ENCODE measurements at regions not wholly inside any gene's neighbourhood (a gene's known extent, or its start where the extent isn't known, plus 50 kb on each side); places are given as distances from the start of the nearest gene placed in this dataset.
A peak's percentile ranks its signal among the peaks of the same experiment; 100 is the strongest.

DNA sequence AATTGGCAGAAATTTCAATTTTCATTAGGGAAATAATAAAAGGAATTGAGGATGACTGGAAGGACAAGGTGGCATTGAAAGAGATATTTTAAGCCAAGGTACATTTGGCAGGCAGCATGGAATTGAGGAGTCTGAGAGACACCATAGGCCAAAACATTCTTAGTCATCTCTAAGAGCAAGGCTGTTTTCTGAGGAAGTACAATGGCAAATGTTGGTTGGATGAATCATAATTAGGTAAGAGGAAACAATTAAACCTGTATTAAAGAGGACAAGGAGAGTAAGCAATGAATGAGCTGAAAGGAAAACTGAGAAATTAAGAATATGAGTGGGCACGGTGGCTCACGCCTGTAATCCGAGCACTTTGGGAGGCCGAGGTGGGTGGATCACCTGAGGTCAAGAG, 86.3 kb downstream of the MRPL32 start:
- no peak overlapping the region for H3K27ac Mint-ChIP-seq
- peaks cover 28% of the 10 kb centered on the region for H3K4me1 ChIP-seq (ENCODE audit: control insufficient read depth, insufficient read depth, low read length)
- no peak for TF ChIP-seq CTCF (conservative IDR thresholded peaks at IDR 0.05)

GRCh38 chr7:43021431-43021830, 89.3 kb downstream of the MRPL32 start:
- H3K9me3 Mint-ChIP-seq, result no peaks in the 10 kb centered on the region
- Histone ChIP-seq H3K27ac (ENCODE audit: low read depth, low read length) (no peak overlapping the region), H3K9me3 (ENCODE audit: control insufficient read depth, low read length) (no peaks in the 10 kb centered on the region), H3K9ac (ENCODE audit: extremely low read depth, low read length, poor library complexity, severe bottlenecking) (no peak overlapping the region), H3K36me3 (ENCODE audit: control insufficient read depth, insufficient read depth, low read length) (no peaks in the 10 kb centered on the region), H3K27me3 (ENCODE audit: control insufficient read depth, insufficient read depth, low read length, poor library complexity, severe bottlenecking) (no peaks in the 10 kb centered on the region), H3K4me3 (ENCODE audit: low read length) (peak overlapping the region; percentile 5), H3K4me1 (ENCODE audit: control insufficient read depth, insufficient read depth, low read length) (peaks cover 17% of the 10 kb centered on the region)
- no peaks in the 10 kb centered on the region for H3K36me3 Mint-ChIP-seq (ENCODE audit: low read depth)
- peaks cover 35% of the 10 kb centered on the region for H3K4me1 Mint-ChIP-seq
- peaks cover 3% of the 10 kb centered on the region for H3K27me3 Mint-ChIP-seq (ENCODE audit: insufficient read depth)
- no peak for TF ChIP-seq CTCF (conservative IDR thresholded peaks at IDR 0.05)
- WGBS, 2 experiments (ENCODE audit: insufficient coverage in 1 of 2, insufficient read length in 1 of 2), result 90 to 100% methylated on average over 1 to 3 of the region's 3 CpGs
- no peak for DNase-seq
- H3K4me3 Mint-ChIP-seq, result no peak overlapping the region
- no peak overlapping the region for H3K27ac Mint-ChIP-seq

More for the DNA sequence above, 86.3 kb downstream of the MRPL32 start:
- no peak overlapping the region for H3K4me3 ChIP-seq (ENCODE audit: low read length)
- no peaks in the 10 kb centered on the region for H3K27me3 ChIP-seq (ENCODE audit: control insufficient read depth, insufficient read depth, low read length, poor library complexity, severe bottlenecking)
- no peaks in the 10 kb centered on the region for H3K9me3 ChIP-seq (ENCODE audit: control insufficient read depth, low read length)
- H3K4me1 Mint-ChIP-seq, result peaks cover 62% of the 10 kb centered on the region
- H3K9me3 Mint-ChIP-seq, result no peaks in the 10 kb centered on the region
- no peaks in the 10 kb centered on the region for H3K36me3 Mint-ChIP-seq (ENCODE audit: low read depth)
- no peak overlapping the region for H3K27ac ChIP-seq (ENCODE audit: low read depth, low read length)
- peaks cover 3% of the 10 kb centered on the region for H3K27me3 Mint-ChIP-seq (ENCODE audit: insufficient read depth)
- 93 to 98% methylated on average over 4 of the region's 4 CpGs for WGBS, 2 experiments (ENCODE audit: insufficient coverage in 1 of 2, insufficient read length in 1 of 2)
- no peak overlapping the region for H3K4me3 Mint-ChIP-seq
- DNase-seq, result no peak
- no peak overlapping the region for H3K9ac ChIP-seq (ENCODE audit: extremely low read depth, low read length, poor library complexity, severe bottlenecking)
- no peaks in the 10 kb centered on the region for H3K36me3 ChIP-seq (ENCODE audit: control insufficient read depth, insufficient read depth, low read length)

DNA sequence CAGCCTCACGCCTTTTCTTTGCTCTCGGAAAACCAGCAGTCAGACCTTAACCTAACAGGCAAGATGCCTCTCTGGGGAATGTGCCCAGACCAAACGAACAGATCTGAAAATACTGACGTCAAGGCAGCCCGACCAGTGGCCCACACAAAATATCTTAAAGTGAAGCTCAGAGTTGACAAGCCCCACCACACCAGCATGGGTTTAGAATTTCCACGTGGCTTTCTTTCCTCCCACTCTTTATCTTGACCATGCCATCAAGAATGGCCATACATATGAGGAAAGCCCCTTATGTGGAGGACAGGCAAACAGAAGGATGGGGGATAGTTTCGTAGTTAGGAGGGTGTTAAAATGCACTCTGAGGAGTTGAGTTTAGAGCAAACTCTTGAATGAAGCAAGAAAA, 89.8 kb downstream of the MRPL32 start:
- no peak for DNase-seq
- peaks cover 3% of the 10 kb centered on the region for H3K27me3 Mint-ChIP-seq (ENCODE audit: insufficient read depth)
- Histone ChIP-seq H3K4me3 (ENCODE audit: low read length) (no peak overlapping the region), H3K36me3 (ENCODE audit: control insufficient read depth, insufficient read depth, low read length) (no peaks in the 10 kb centered on the region), H3K27me3 (ENCODE audit: control insufficient read depth, insufficient read depth, low read length, poor library complexity, severe bottlenecking) (no peaks in the 10 kb centered on the region), H3K27ac (ENCODE audit: low read depth, low read length) (no peak overlapping the region), H3K9me3 (ENCODE audit: control insufficient read depth, low read length) (no peaks in the 10 kb centered on the region), H3K9ac (ENCODE audit: extremely low read depth, low read length, poor library complexity, severe bottlenecking) (no peak overlapping the region), H3K4me1 (ENCODE audit: control insufficient read depth, insufficient read depth, low read length) (peaks cover 15% of the 10 kb centered on the region)
- H3K36me3 Mint-ChIP-seq (ENCODE audit: low read depth), result no peaks in the 10 kb centered on the region
- no peak for TF ChIP-seq CTCF (conservative IDR thresholded peaks at IDR 0.05)
- H3K4me3 Mint-ChIP-seq, result no peak overlapping the region
- H3K27ac Mint-ChIP-seq, result no peak overlapping the region
- H3K4me1 Mint-ChIP-seq, result peaks cover 34% of the 10 kb centered on the region
- no peaks in the 10 kb centered on the region for H3K9me3 Mint-ChIP-seq
- 81 to 84% methylated on average over 5 to 7 of the region's 7 CpGs for WGBS, 2 experiments (ENCODE audit: insufficient coverage in 1 of 2, insufficient read length in 1 of 2)

All from endodermal cell (in vitro differentiated cells).